ENCODE measurements at regions not wholly inside any gene's neighbourhood (a gene's known extent, or its start where the extent isn't known, plus 50 kb on each side); places are given as distances from the start of the nearest gene placed in this dataset.

GRCh38 chr10:118408181-118408580, 66.1 kb upstream of the FAM204A start:
- TF ChIP-seq CTCF (IDR thresholded peaks at IDR 0.05; ENCODE audit: low read depth, low read length, missing input control) (no peak), YY1 (IDR thresholded peaks at IDR 0.05) (no peak), TAF1 (conservative IDR thresholded peaks at IDR 0.05) (no peak), FOXA1 (IDR thresholded peaks at IDR 0.05) (no peak)
